ENCODE measurements at regions not wholly inside any gene's neighbourhood (a gene's known extent, or its start where the extent isn't known, plus 50 kb on each side); places are given as distances from the start of the nearest gene placed in this dataset.

DNA sequence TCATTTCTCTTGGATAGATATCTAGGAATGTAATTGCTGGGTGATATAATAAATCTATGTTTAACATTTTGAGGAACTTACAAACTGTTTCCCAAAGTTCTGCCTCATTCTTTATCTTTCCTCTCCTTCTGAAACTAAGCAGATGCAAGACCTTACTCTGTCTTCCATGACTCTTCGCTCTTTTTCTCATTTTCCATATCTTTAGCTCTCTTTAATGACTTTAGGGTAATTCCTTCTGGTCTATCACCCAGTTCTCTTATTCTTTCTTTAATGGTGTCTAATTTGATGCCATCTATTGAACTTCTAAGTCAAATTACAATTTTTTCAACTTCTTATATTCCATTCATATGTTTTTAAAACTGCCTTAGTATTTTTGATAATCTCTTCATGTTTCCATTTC is 316.6 kb downstream of the POU4F1 start:
- no peak overlapping the region for H3K4me3 ChIP-seq (replicated peaks in 1 of 3; ENCODE audit: insufficient read depth in 1 of 3, low read depth in 2 of 3, low read length in 3 of 3)
- in situ Hi-C loops (cut with HindIII; ENCODE audit: extremely low pct_ligation_motif_present, low pct_unique_long_range_greater_than_20kb) (no loop called here), intact Hi-C loops (cut with micrococcal nuclease; ENCODE audit: unreplicated experiment) (no loop called here)
- no peaks in the 10 kb centered on the region for H3K27me3 ChIP-seq (ENCODE audit: control insufficient read depth in 1 of 2, insufficient read depth in 2 of 2, low read length in 2 of 2)
- H3K27ac ChIP-seq (ENCODE audit: extremely low read length, insufficient read depth, low read length): no peak overlapping the region
- no peaks in the 10 kb centered on the region for H4K20me1 ChIP-seq (ENCODE audit: insufficient read depth, low read length)
- POLR2A ChIA-PET: no interaction called here
- no peak for ATAC-seq
- WGBS (ENCODE audit: low lambda C conversion rate): 5% methylated on average over 1 of the region's 1 CpG
- BruUV-seq (replicated peaks): no TSS peak
- H3K36me3 ChIP-seq (replicated peaks in 1 of 2; ENCODE audit: control insufficient read depth in 1 of 2, insufficient read depth in 2 of 2, low read length in 2 of 2): no peaks in the 10 kb centered on the region
- H2AFZ ChIP-seq (ENCODE audit: low read length): no peak overlapping the region
- CTCF ChIA-PET (ENCODE audit: low intra/inter-chr PET ratio, low total read pairs): no interaction called here
- H3K9me3 ChIP-seq (ENCODE audit: low read length): peaks cover 22% of the 10 kb centered on the region
- H3K4me1 ChIP-seq (ENCODE audit: insufficient read depth, low read length): no peaks in the 10 kb centered on the region
- no peak for DNase-seq (ENCODE audit: low spot score)
- FAIRE-seq: no peak
- no peaks in the 10 kb centered on the region for H3K79me2 ChIP-seq (ENCODE audit: insufficient read depth, low read length)
- H3K4me2 ChIP-seq (ENCODE audit: low read depth, low read length): no peak overlapping the region
- TF ChIP-seq CEBPB (IDR thresholded peaks at IDR 0.05; ENCODE audit: borderline replicate concordance, low read depth, low read length) (no peak), SMARCC2 (IDR thresholded peaks at IDR 0.05) (no peak), PRPF4 (IDR thresholded peaks at IDR 0.05; ENCODE audit: low read depth, low read length, poor library complexity, severe bottlenecking) (no peak), CHD2 (IDR thresholded peaks at IDR 0.05; ENCODE audit: low read depth, low read length) (no peak), ZNF672 (CRISPR knock-in tag; IDR thresholded peaks at IDR 0.05) (no peak), ZNF607 (CRISPR knock-in tag; IDR thresholded peaks at IDR 0.05; ENCODE audit: borderline replicate concordance) (no peak), NONO (IDR thresholded peaks at IDR 0.05) (no peak), NONO (CRISPR knock-in tag; conservative IDR thresholded peaks at IDR 0.05) (no peak), KAT8 (CRISPR knock-in tag; IDR thresholded peaks at IDR 0.05) (no peak), ZNF558 (CRISPR knock-in tag; IDR thresholded peaks at IDR 0.05; ENCODE audit: borderline replicate concordance) (no peak), GTF2F1 (IDR thresholded peaks at IDR 0.05; ENCODE audit: low read length) (no peak), EP300 (IDR thresholded peaks at IDR 0.05; ENCODE audit: low read depth in 2 of 2, low read length in 2 of 2) (no peak), EP300 (CRISPR knock-in tag; IDR thresholded peaks at IDR 0.05; ENCODE audit: borderline replicate concordance) (no peak), U2AF2 (IDR thresholded peaks at IDR 0.05; ENCODE audit: low read depth, low read length) (no peak), ZNF3 (CRISPR knock-in tag; IDR thresholded peaks at IDR 0.05) (no peak), JDP2 (CRISPR knock-in tag; IDR thresholded peaks at IDR 0.05; ENCODE audit: borderline replicate concordance) (no peak), E2F5 (CRISPR knock-in tag; conservative IDR thresholded peaks at IDR 0.05) (no peak), KLF15 (CRISPR knock-in tag; IDR thresholded peaks at IDR 0.05; ENCODE audit: borderline replicate concordance) (no peak), RBAK (CRISPR knock-in tag; IDR thresholded peaks at IDR 0.05) (no peak), U2AF1 (optimal IDR thresholded peaks at IDR 0.05; ENCODE audit: low read depth, low read length) (no peak)
- TF ChIP-seq, protein P1, sequence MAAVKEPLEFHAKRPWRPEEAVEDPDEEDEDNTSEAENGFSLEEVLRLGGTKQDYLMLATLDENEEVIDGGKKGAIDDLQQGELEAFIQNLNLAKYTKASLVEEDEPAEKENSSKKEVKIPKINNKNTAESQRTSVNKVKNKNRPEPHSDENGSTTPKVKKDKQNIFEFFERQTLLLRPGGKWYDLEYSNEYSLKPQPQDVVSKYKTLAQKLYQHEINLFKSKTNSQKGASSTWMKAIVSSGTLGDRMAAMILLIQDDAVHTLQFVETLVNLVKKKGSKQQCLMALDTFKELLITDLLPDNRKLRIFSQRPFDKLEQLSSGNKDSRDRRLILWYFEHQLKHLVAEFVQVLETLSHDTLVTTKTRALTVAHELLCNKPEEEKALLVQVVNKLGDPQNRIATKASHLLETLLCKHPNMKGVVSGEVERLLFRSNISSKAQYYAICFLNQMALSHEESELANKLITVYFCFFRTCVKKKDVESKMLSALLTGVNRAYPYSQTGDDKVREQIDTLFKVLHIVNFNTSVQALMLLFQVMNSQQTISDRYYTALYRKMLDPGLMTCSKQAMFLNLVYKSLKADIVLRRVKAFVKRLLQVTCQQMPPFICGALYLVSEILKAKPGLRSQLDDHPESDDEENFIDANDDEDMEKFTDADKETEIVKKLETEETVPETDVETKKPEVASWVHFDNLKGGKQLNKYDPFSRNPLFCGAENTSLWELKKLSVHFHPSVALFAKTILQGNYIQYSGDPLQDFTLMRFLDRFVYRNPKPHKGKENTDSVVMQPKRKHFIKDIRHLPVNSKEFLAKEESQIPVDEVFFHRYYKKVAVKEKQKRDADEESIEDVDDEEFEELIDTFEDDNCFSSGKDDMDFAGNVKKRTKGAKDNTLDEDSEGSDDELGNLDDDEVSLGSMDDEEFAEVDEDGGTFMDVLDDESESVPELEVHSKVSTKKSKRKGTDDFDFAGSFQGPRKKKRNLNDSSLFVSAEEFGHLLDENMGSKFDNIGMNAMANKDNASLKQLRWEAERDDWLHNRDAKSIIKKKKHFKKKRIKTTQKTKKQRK (IDR thresholded peaks at IDR 0.05; ENCODE audit: low read length): no peak
- no peak overlapping the region for H3K9ac ChIP-seq (ENCODE audit: insufficient read depth, low read depth, low read length)

Data from HepG2 (cell line).